ENCODE measurements at regions not wholly inside any gene's neighbourhood (a gene's known extent, or its start where the extent isn't known, plus 50 kb on each side); places are given as distances from the start of the nearest gene placed in this dataset.

DNA sequence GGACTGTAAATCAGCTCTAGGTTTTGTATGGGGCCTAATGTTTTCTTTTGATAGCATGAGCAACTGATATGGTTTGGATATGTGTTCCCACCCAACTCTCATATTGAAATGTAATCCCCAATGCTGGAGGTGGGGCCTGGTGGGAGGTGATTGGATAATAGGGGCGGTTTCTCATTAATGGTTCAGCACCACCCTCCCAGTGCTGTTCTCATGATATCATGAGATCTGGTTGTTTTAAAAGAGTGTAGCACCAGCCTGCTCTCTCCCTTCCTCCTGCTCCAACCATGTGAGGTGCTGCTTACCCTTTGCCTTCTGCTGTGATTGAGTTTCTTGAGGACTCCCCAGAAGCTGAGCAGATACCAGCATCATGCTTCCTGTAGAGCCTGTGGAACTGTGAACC, 140.2 kb upstream of the SKOR2 start:
- TF ChIP-seq, protein P1, sequence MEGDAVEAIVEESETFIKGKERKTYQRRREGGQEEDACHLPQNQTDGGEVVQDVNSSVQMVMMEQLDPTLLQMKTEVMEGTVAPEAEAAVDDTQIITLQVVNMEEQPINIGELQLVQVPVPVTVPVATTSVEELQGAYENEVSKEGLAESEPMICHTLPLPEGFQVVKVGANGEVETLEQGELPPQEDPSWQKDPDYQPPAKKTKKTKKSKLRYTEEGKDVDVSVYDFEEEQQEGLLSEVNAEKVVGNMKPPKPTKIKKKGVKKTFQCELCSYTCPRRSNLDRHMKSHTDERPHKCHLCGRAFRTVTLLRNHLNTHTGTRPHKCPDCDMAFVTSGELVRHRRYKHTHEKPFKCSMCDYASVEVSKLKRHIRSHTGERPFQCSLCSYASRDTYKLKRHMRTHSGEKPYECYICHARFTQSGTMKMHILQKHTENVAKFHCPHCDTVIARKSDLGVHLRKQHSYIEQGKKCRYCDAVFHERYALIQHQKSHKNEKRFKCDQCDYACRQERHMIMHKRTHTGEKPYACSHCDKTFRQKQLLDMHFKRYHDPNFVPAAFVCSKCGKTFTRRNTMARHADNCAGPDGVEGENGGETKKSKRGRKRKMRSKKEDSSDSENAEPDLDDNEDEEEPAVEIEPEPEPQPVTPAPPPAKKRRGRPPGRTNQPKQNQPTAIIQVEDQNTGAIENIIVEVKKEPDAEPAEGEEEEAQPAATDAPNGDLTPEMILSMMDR (conservative IDR thresholded peaks at IDR 0.05 in 1 of 2, IDR thresholded peaks at IDR 0.05 in 1 of 2; ENCODE audit: extremely low read depth in 1 of 2, insufficient read depth in 1 of 2, low read depth in 1 of 2, low read length in 2 of 2) = no peak
- no peak for TF ChIP-seq EZH2 (IDR thresholded peaks at IDR 0.05; ENCODE audit: borderline replicate concordance, low read length)
